AG20443 (cell line): ENCODE measurements at regions not wholly inside any gene's neighbourhood (a gene's known extent, or its start where the extent isn't known, plus 50 kb on each side); places are given as distances from the start of the nearest gene placed in this dataset.
"Not testable (repeated sequence)": the region's sequence is repeated elsewhere in the genome, so short reads cannot be mapped to it uniquely, and the experiment has no call there.

ENCODE experiments used
- DNase-seq: peaks from one replicate; pipeline ENCODE4 v3.0.0; 2012; ENCODE audit warnings: low spot score, mixed read lengths

DNA sequence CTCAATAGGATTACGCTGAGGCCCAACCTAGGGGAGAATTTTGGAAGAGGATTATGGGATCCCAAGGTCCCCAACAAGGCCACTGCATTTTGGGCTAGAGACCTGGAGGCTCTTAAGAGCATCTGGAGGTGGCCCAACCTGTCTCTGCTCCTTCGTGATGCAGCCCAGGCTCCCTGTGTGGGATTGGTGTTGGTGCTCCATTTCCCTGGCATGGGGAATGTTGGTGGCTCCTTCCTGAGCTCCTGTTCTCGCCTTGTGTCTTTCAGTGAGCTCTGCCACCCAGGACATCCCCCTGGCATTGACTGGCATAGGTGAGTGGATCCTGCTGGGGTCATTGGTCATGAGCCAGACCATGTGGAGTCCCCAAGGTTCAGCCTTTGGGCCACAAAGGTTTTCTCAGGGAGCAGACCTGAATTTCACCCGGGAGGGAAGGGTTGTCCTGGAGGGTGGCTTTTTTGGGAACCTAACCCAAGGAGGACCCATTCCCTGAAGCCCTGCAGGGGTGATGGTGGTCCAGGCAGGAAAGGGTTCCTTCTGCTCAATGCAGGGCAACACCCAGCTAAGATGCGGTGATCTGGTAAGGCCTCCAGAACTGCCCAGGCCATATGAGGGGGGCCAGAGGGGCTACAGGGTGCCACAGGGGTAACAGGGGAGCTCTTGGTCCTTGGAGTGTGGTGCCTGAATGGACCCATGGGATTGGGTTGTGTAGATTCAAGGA is 202.5 kb downstream of the UBE3A start:
- no peak for DNase-seq

GRCh38 chr15:25236861-25237155 is 202.0 kb downstream of the UBE3A start:
- no peak for DNase-seq

- DNase-seq, result no peak
Observed at GRCh38 chr15:25237291-25237978, 201.4 kb downstream of the UBE3A start.

- no peak for DNase-seq
Observed at GRCh38 chr15:25238126-25238525, 200.7 kb downstream of the UBE3A start.

DNA sequence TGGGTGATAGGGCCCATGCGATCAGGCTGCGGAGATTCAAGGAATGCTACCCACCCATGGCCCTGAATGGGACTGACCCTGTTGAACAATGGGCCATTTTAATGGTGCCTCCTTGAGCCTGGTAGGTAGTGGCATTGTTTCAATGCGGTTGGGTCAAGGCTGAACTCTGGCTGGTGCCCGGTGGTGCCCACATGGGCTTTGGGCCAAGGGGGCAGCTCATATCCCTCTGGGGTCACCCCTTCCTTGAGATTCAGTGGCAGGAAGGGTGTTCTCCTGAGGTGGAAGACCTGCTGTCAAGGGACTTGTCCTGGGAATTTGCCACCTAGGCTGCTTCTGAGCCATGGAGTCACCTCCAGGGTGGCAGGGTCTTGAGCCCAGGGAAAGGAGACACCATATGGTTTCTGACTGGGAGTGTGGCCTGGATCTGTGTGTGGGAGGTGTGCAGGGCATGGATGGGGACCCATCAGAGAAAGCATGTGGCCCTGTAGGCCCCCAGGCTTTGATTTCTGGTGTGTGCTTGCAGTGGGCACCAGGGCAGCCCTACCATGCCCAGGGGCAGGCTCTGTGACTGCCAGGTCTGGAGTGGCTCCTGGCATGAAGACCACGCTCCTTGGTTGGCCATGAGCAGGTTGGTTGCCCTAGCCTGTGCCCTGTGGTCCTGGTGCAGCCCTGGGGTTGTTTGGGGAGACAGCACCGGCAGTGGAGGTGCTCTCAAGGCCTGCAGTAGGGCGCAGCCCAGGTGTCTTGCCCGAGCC is 199.9 kb downstream of the UBE3A start:
- DNase-seq, result no peak

- no peak for DNase-seq
Observed at GRCh38 chr15:25239471-25240345, 199.1 kb downstream of the UBE3A start.

- no peak for DNase-seq
Observed at GRCh38 chr15:25240461-25241021, 198.3 kb downstream of the UBE3A start.

DNA sequence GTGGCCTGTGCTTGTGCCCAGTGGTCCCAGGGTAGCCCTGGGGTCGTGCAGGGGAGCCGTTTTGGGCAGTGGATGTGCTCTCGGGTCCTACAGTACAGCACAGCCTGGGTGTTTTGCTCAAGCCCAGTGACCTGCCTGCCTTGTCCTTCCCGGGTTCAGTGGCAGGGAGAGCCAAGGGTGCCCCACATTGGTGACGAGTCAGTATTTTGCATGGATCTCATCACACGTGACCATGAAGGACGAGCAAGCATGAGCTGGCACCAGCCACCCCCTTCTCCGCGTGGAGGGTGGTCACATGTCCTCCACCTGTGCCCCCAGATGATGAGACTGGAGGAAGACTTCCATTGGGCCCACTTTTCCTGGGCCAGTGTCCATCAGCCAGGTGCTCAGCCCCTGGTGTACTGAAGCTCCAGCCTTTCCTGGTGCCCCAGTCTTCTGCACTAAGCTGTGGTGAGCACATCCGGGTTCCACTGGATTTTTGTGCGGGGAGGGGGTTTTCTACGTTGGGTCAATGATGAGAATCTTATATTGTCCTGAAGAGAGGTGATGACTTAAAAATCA is 197.5 kb downstream of the UBE3A start:
- DNase-seq, result no peak

DNA sequence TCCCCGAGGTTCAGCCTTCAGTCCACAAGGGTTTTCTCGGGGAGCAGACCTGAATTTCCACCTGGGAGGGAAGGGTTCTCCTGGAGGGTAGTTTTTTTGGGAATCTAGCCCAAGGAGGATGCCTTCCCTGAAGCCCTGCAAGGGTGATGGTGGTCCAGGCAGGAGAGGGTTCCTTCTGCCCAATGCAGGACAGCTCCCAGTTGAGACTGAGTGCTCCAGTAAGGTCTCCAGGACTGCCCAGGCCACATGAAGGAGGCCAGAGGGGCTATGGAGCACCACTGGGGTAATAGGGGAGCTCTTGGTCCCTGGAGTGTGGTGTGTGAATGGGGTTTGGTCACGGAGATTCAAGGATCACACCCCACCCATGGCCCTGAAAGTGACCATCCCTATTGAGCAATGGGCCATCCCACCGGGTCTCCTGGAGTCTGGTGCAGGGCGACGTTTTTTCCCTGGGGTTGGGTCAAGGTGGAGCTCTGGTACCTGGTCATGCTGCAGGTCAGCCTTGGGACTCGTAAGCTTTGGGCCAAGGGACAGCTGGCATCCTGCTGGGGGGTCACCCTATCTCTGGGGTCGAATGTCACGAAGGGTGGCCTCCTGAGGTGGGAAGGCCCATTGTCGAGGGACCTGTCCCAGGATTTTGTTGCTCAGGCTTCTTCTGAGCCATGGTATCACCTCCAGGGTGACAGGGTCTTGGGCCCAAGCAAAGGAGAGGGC is 196.5 kb downstream of the UBE3A start:
- DNase-seq, result no peak

DNA sequence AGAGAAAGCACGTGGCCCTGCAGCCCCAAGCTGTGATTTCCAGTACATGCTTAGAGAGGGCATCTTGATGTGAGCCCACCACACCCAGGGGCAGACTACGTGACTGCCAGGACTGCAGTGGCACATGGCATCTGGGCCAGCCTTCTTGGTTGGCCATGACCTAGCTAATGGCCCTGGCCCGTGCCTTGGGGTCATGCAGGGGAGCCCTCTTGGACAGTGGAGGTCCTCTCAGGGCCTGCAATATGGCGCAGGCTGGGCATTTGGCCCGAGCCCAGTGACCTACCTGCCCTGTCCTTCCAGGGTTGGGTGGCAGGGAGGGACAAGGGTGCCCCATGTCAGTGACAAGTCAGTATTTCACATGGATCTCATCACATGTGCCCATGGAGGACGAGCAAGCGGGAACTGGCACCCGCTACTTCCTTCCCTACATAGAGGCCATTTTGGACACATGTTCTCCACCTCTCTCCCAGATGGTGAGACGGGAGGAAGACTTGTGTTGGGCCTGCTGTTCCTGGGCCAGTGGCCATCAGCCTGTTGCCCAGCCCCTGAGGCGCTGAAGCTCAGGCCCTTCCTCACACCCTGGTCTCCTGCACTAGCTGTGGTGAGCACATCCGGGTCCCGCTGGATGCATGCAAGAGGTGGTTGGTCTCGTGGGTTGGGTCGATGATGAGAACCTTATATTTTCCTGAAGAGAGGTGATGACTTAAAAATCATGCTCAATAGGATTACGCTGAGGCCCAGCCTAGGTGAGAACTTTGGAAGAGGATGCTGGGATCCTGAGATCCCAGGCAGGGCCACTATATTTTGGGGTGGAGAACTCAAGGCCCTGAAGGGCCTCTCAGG is 195.6 kb downstream of the UBE3A start:
- DNase-seq, result no peak

DNA sequence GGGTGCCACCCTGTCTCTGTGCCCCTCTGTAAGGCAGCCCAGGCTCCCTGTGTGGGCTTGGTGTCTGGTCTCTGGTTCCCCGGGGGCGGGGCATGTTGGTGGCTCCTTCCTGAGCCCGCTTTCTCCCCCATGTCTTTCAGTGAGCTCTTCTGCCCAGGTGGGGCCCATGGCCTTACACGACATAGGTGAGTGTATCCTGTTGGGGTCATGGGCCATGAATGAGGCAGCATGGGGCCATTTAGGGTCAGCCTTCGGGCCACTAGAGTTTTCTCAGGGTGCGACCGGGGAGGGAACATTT is 195.1 kb downstream of the UBE3A start:
- no peak for DNase-seq

GRCh38 chr15:25244731-25245585 is 193.9 kb downstream of the UBE3A start:
- DNase-seq, result no peak

GRCh38 chr15:25245801-25246622 is 192.8 kb downstream of the UBE3A start:
- DNase-seq, result no peak

- DNase-seq, result no peak
Observed at GRCh38 chr15:25246641-25247406, 192.0 kb downstream of the UBE3A start.

DNA sequence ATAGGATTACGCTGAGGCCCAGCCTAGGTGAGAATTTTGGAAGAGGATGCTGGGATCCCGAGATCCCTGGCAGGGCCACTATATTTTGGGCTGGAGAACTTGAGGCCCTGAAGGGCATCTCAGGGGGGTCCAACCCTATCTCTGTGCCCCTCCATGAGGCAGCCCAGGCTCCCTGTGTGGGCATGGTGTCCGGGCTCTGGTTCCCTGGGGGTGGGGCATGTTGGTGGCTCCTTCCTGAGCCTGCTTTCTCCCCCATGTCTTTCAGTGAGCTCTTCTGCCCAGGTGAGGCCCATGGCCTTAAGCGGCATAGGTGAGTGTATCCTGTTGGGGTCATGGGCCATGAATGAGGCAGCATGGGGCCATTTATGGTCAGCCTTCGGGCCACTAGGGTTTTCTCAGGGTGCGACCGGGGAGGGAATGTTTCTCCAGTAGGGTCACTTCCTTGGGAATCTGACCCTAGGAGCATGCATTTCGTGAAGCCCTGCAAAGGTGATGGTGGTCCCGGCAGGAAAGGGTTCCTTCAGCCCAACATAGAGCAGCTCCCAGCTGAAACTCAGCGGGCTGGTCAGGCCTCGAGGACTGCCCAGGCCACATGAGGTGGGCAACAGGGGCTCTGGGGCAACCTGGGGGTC is 191.3 kb downstream of the UBE3A start:
- no peak for DNase-seq

DNA sequence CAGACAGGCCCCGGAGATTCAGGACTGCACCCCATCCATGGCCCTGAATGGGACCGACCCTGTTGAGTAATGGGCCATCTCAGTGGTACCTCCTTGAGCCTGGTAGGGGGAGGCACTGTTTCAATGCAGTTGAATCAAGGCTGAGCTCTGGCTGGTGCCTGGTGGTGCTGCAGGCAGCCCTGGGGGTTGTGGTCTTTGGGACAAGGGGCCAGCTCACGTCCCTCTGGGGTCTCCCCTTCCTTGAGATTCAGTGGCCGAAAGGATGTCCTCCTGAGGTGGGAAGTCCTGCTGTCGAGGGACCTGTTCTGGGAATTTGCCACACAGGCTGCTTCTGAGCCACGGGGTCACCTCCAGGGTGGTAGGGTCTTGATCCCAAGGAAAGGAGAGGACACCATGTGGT is 190.7 kb downstream of the UBE3A start:
- not testable (repeated sequence) for DNase-seq

GRCh38 chr15:25248583-25249235 is 190.1 kb downstream of the UBE3A start:
- no peak for DNase-seq
